Mucosa of stomach (tissue), 1 donor: ENCODE measurements at regions not wholly inside any gene's neighbourhood (a gene's known extent, or its start where the extent isn't known, plus 50 kb on each side); places are given as distances from the start of the nearest gene placed in this dataset.
"Not testable (repeated sequence)": the region's sequence is repeated elsewhere in the genome, so short reads cannot be mapped to it uniquely, and the experiment has no call there.

Source experiments
- H3K27me3 ChIP-seq: one replicate; pipeline ENCODE4 v1.7.0; 2013; ENCODE audit warnings: mild to moderate bottlenecking, low read length; ENCODE audit not compliant: control insufficient read depth, insufficient read depth
- H3K36me3 ChIP-seq: one replicate; pipeline ENCODE4 v1.7.0; 2013; ENCODE audit warnings: low read length; ENCODE audit not compliant: control insufficient read depth, insufficient read depth
- H3K4me1 ChIP-seq: one replicate; pipeline ENCODE4 v1.7.0; 2013; ENCODE audit warnings: mild to moderate bottlenecking, low read length; ENCODE audit not compliant: control insufficient read depth, insufficient read depth
- H3K4me3 ChIP-seq: one replicate; pipeline ENCODE4 v1.7.0; 2013; ENCODE audit warnings: low read length
- H3K9ac ChIP-seq: one replicate; pipeline ENCODE4 v1.7.0; 2013; ENCODE audit warnings: mild to moderate bottlenecking, low read length, moderate library complexity
- H3K9me3 ChIP-seq: one replicate; pipeline ENCODE4 v1.7.0; 2013; ENCODE audit warnings: mild to moderate bottlenecking, low read length, moderate library complexity; ENCODE audit not compliant: control insufficient read depth
- donor health status: Pancreatic carcinoma.

- Histone ChIP-seq H3K27me3 (no peaks in the 10 kb centered on the region), H3K9ac (no peak overlapping the region), H3K4me1 (peaks cover 7% of the 10 kb centered on the region), H3K9me3 (no peaks in the 10 kb centered on the region), H3K36me3 (no peaks in the 10 kb centered on the region), H3K4me3 (no peak overlapping the region)
Observed at GRCh38 chr7:116363637-116364432, 135.7 kb upstream of the CAV2 start.

- Histone ChIP-seq H3K4me1 (peaks cover 7% of the 10 kb centered on the region), H3K36me3 (no peaks in the 10 kb centered on the region), H3K27me3 (no peaks in the 10 kb centered on the region), H3K4me3 (no peak overlapping the region), H3K9me3 (no peaks in the 10 kb centered on the region), H3K9ac (no peak overlapping the region)
Observed at GRCh38 chr7:116364469-116364868, 135.1 kb upstream of the CAV2 start.

GRCh38 chr7:116365797-116366196 lies 133.7 kb upstream of the CAV2 start:
- Histone ChIP-seq H3K9ac (no peak overlapping the region), H3K36me3 (no peaks in the 10 kb centered on the region), H3K4me1 (peaks cover 7% of the 10 kb centered on the region), H3K27me3 (no peaks in the 10 kb centered on the region), H3K9me3 (no peaks in the 10 kb centered on the region), H3K4me3 (no peak overlapping the region)

GRCh38 chr7:116367171-116367813 lies 132.2 kb upstream of the CAV2 start:
- Histone ChIP-seq H3K27me3 (no peaks in the 10 kb centered on the region), H3K9me3 (no peaks in the 10 kb centered on the region), H3K9ac (no peak overlapping the region), H3K4me3 (no peak overlapping the region), H3K4me1 (peaks cover 7% of the 10 kb centered on the region), H3K36me3 (no peaks in the 10 kb centered on the region)

- Histone ChIP-seq H3K9me3 (no peaks in the 10 kb centered on the region), H3K4me3 (no peak overlapping the region), H3K27me3 (no peaks in the 10 kb centered on the region), H3K36me3 (no peaks in the 10 kb centered on the region), H3K9ac (no peak overlapping the region), H3K4me1 (peaks cover 7% of the 10 kb centered on the region)
Observed at GRCh38 chr7:116368965-116369364, 130.6 kb upstream of the CAV2 start.

- not testable (repeated sequence) for H3K4me1 ChIP-seq, H3K9ac ChIP-seq, H3K9me3 ChIP-seq, H3K27me3 ChIP-seq, H3K36me3 ChIP-seq, H3K4me3 ChIP-seq
Observed at GRCh38 chr7:116371536-116371935, 128.0 kb upstream of the CAV2 start.

- not testable (repeated sequence) for H3K36me3 ChIP-seq, H3K9ac ChIP-seq, H3K4me3 ChIP-seq, H3K4me1 ChIP-seq, H3K9me3 ChIP-seq, H3K27me3 ChIP-seq
Observed at GRCh38 chr7:116373229-116373628, 126.3 kb upstream of the CAV2 start.

- Histone ChIP-seq H3K4me3 (no peak overlapping the region), H3K27me3 (no peaks in the 10 kb centered on the region), H3K9me3 (no peaks in the 10 kb centered on the region), H3K4me1 (no peaks in the 10 kb centered on the region), H3K36me3 (no peaks in the 10 kb centered on the region), H3K9ac (no peak overlapping the region)
Observed at GRCh38 chr7:116377721-116378120, 121.8 kb upstream of the CAV2 start.

- H3K9me3 ChIP-seq, result no peaks in the 10 kb centered on the region
- H3K9ac ChIP-seq, result no peak overlapping the region
- H3K36me3 ChIP-seq, result no peaks in the 10 kb centered on the region
- no peak overlapping the region for H3K4me3 ChIP-seq
- no peaks in the 10 kb centered on the region for H3K27me3 ChIP-seq
- H3K4me1 ChIP-seq, result no peaks in the 10 kb centered on the region
Observed at GRCh38 chr7:116380025-116380424, 119.5 kb upstream of the CAV2 start.

GRCh38 chr7:116382375-116382774 lies 117.2 kb upstream of the CAV2 start:
- Histone ChIP-seq H3K36me3 (no peaks in the 10 kb centered on the region), H3K4me1 (no peaks in the 10 kb centered on the region), H3K9ac (no peak overlapping the region), H3K4me3 (no peak overlapping the region), H3K27me3 (no peaks in the 10 kb centered on the region), H3K9me3 (no peaks in the 10 kb centered on the region)

- no peak overlapping the region for H3K4me3 ChIP-seq
- no peaks in the 10 kb centered on the region for H3K9me3 ChIP-seq
- H3K4me1 ChIP-seq, result no peaks in the 10 kb centered on the region
- H3K27me3 ChIP-seq, result no peaks in the 10 kb centered on the region
- no peak overlapping the region for H3K9ac ChIP-seq
- H3K36me3 ChIP-seq, result no peaks in the 10 kb centered on the region
Observed at GRCh38 chr7:116384936-116385635, 114.5 kb upstream of the CAV2 start.

- no peaks in the 10 kb centered on the region for H3K27me3 ChIP-seq
- H3K9me3 ChIP-seq, result no peaks in the 10 kb centered on the region
- no peak overlapping the region for H3K4me3 ChIP-seq
- no peaks in the 10 kb centered on the region for H3K36me3 ChIP-seq
- no peaks in the 10 kb centered on the region for H3K4me1 ChIP-seq
- H3K9ac ChIP-seq, result no peak overlapping the region
Observed at GRCh38 chr7:116386674-116387073, 112.9 kb upstream of the CAV2 start.
